Endodermal cell (in vitro differentiated cells): ENCODE measurements at regions not wholly inside any gene's neighbourhood (a gene's known extent, or its start where the extent isn't known, plus 50 kb on each side); places are given as distances from the start of the nearest gene placed in this dataset.
A peak's percentile ranks its signal among the peaks of the same experiment; 100 is the strongest.
"Not testable (repeated sequence)": the region's sequence is repeated elsewhere in the genome, so short reads cannot be mapped to it uniquely, and the experiment has no call there.

Experiments used
- DNase-seq: peaks from one replicate; pipeline ENCODE4 v3.0.0-alpha.2; 2017
- H3K27ac ChIP-seq: 2 replicates; pipeline ENCODE4 v1.5.1; 2013; ENCODE audit warnings: mild to moderate bottlenecking, low read depth, low read length, moderate library complexity
- H3K27me3 ChIP-seq: 2 replicates; pipeline ENCODE4 v1.6.1; 2013; ENCODE audit warnings: mild to moderate bottlenecking, low read length, moderate library complexity; ENCODE audit not compliant: insufficient read depth, control insufficient read depth, poor library complexity, severe bottlenecking
- H3K36me3 ChIP-seq: 2 replicates; pipeline ENCODE4 v1.7.0; 2013; ENCODE audit warnings: mild to moderate bottlenecking, low read length, moderate library complexity; ENCODE audit not compliant: control insufficient read depth, insufficient read depth
- H3K4me1 ChIP-seq: one replicate; pipeline ENCODE4 v1.7.0; 2013; ENCODE audit warnings: low read length; ENCODE audit not compliant: control insufficient read depth, insufficient read depth
- H3K4me3 ChIP-seq: 2 replicates; pipeline ENCODE4 v1.5.1; 2013; ENCODE audit warnings: mild to moderate bottlenecking, low read length, moderate library complexity
- H3K9ac ChIP-seq: 2 replicates; pipeline ENCODE4 v1.6.1; 2013; ENCODE audit warnings: mild to moderate bottlenecking, low read length, moderate library complexity; ENCODE audit not compliant: poor library complexity, severe bottlenecking; ENCODE audit errors: extremely low read depth
- H3K9me3 ChIP-seq: 2 replicates; pipeline ENCODE4 v1.6.1; 2013; ENCODE audit warnings: mild to moderate bottlenecking, low read length, moderate library complexity; ENCODE audit not compliant: control insufficient read depth
- H3K27ac Mint-ChIP-seq: 2 replicates; pipeline ENCODE4 v1.8.0; 2020; ENCODE audit warnings: mixed read lengths
- H3K27me3 Mint-ChIP-seq: 2 replicates; pipeline ENCODE4 v1.8.0; 2021; ENCODE audit warnings: mild to moderate bottlenecking, mixed read lengths; ENCODE audit not compliant: insufficient read depth
- H3K36me3 Mint-ChIP-seq: 2 replicates; pipeline ENCODE4 v1.8.0; 2020; ENCODE audit warnings: low read depth, mixed read lengths
- H3K4me1 Mint-ChIP-seq: 2 replicates; pipeline ENCODE4 v1.8.0; 2020; ENCODE audit warnings: mixed read lengths
- H3K4me3 Mint-ChIP-seq: 2 replicates; pipeline ENCODE4 v1.8.0; 2020; ENCODE audit warnings: mild to moderate bottlenecking, moderate library complexity, mixed read lengths
- H3K9me3 Mint-ChIP-seq: 2 replicates; pipeline ENCODE4 v1.8.0; 2020; ENCODE audit warnings: mild to moderate bottlenecking, mixed read lengths
- CTCF ChIP-seq: fragments of 200-600 bp; sonication (generic); conservative IDR thresholded peaks from 2 replicates; pipeline ENCODE4 v1.5.0; 2021; ENCODE audit warnings: antibody characterized with exemption, mild to moderate bottlenecking
- WGBS, 2 experiments: methylation state at CpG; one replicate each; pipeline versions ENCODE4 v1.1.5 to v1.1.7; 2013; ENCODE audit warnings: missing lambda C conversion rate in 2 of 2, mixed read lengths in 1 of 2; ENCODE audit not compliant: insufficient coverage in 1 of 2, insufficient read length in 1 of 2; 5-methylcytosine and 5-hydroxymethylcytosine counted together

- not testable (repeated sequence) for DNase-seq, H3K27me3 ChIP-seq, H3K9me3 Mint-ChIP-seq, H3K36me3 Mint-ChIP-seq, H3K9me3 ChIP-seq, H3K4me1 ChIP-seq, H3K36me3 ChIP-seq
- Mint-ChIP-seq H3K27me3 (peaks cover 21% of the 10 kb centered on the region), H3K27ac (peak overlapping the region; percentile 98), H3K4me1 (peaks cover 27% of the 10 kb centered on the region), H3K4me3 (peak overlapping the region; percentile 85)
- Histone ChIP-seq H3K4me3 (peak overlapping the region; percentile 87), H3K27ac (peak overlapping the region; percentile 91), H3K9ac (peak overlapping the region; percentile 78)
- 0 to 3% methylated on average over 10 to 18 of the region's 18 CpGs for WGBS, 2 experiments
Observed at GRCh38 chr17:30707724-30708240, 116.7 kb downstream of the CRLF3 start.

- not testable (repeated sequence) for H3K9me3 Mint-ChIP-seq, DNase-seq, H3K4me1 ChIP-seq, H3K27ac ChIP-seq, H3K27me3 ChIP-seq, H3K9ac ChIP-seq, H3K9me3 ChIP-seq, H3K27ac Mint-ChIP-seq, H3K36me3 ChIP-seq, H3K36me3 Mint-ChIP-seq
- peak overlapping the region; percentile 87 for H3K4me3 ChIP-seq
- H3K4me1 Mint-ChIP-seq, result peaks cover 26% of the 10 kb centered on the region
- 62 to 84% methylated on average over 8 to 10 of the region's 11 CpGs for WGBS, 2 experiments
- peaks cover 21% of the 10 kb centered on the region for H3K27me3 Mint-ChIP-seq
- peak overlapping the region; percentile 85 for H3K4me3 Mint-ChIP-seq
Observed at GRCh38 chr17:30706461-30707335, 117.8 kb downstream of the CRLF3 start.

- H3K27ac Mint-ChIP-seq, result not testable (repeated sequence)
Observed at GRCh38 chr17:30706004-30706403, 118.5 kb downstream of the CRLF3 start.

GRCh38 chr17:30701498-30701989 is 122.9 kb downstream of the CRLF3 start:
- H3K27me3 Mint-ChIP-seq, result peaks cover 26% of the 10 kb centered on the region
- no peak for TF ChIP-seq CTCF
- 92% methylated on average over 6 to 7 of the region's 7 CpGs for WGBS, 2 experiments
- no peak for DNase-seq
- no peak overlapping the region for H3K4me3 Mint-ChIP-seq
- Histone ChIP-seq H3K4me1 (peaks cover under 1% of the 10 kb centered on the region), H3K27ac (no peak overlapping the region), H3K36me3 (no peaks in the 10 kb centered on the region), H3K9me3 (no peaks in the 10 kb centered on the region), H3K9ac (no peak overlapping the region), H3K27me3 (no peaks in the 10 kb centered on the region), H3K4me3 (no peak overlapping the region)
- no peaks in the 10 kb centered on the region for H3K36me3 Mint-ChIP-seq
- H3K9me3 Mint-ChIP-seq, result no peaks in the 10 kb centered on the region
- H3K27ac Mint-ChIP-seq, result no peak overlapping the region
- H3K4me1 Mint-ChIP-seq, result peaks cover 20% of the 10 kb centered on the region

More at GRCh38 chr17:30706004-30706403, 118.5 kb downstream of the CRLF3 start:
- WGBS, 2 experiments, result 97% methylated on average over 28 to 41 of the region's 41 CpGs
- DNase-seq, result peak; percentile 70
- Mint-ChIP-seq H3K4me3 (peak overlapping the region; percentile 85), H3K27me3 (peaks cover 21% of the 10 kb centered on the region), H3K4me1 (peaks cover 21% of the 10 kb centered on the region)
- not testable (repeated sequence) for H3K36me3 ChIP-seq, H3K9me3 ChIP-seq, H3K4me3 ChIP-seq, H3K27me3 ChIP-seq, H3K9me3 Mint-ChIP-seq, H3K36me3 Mint-ChIP-seq, H3K4me1 ChIP-seq, H3K9ac ChIP-seq, H3K27ac ChIP-seq

- H3K27ac Mint-ChIP-seq, result peak overlapping the region; percentile 97
- H3K27ac ChIP-seq, H3K4me3 Mint-ChIP-seq, H3K4me3 ChIP-seq, H3K36me3 Mint-ChIP-seq, H3K9me3 ChIP-seq, H3K9me3 Mint-ChIP-seq, H3K36me3 ChIP-seq, H3K4me1 ChIP-seq, H3K27me3 ChIP-seq, H3K9ac ChIP-seq, DNase-seq: not testable (repeated sequence)
- H3K27me3 Mint-ChIP-seq, result peaks cover 29% of the 10 kb centered on the region
- peaks cover 18% of the 10 kb centered on the region for H3K4me1 Mint-ChIP-seq
- WGBS, 2 experiments, result 68 to 77% methylated on average over 7 to 9 of the region's 11 CpGs
Observed at GRCh38 chr17:30700833-30701232, 123.7 kb downstream of the CRLF3 start.
